ENCODE measurements at regions not wholly inside any gene's neighbourhood (a gene's known extent, or its start where the extent isn't known, plus 50 kb on each side); places are given as distances from the start of the nearest gene placed in this dataset.

GRCh38 chr3:170642882-170643601 lies 57.2 kb upstream of the SLC7A14 start:
- no peak overlapping the region for H3K4me3 ChIP-seq (ENCODE audit: low read length in 2 of 2)
- no peaks in the 10 kb centered on the region for H3K4me1 ChIP-seq (ENCODE audit: control insufficient read depth in 2 of 2, insufficient read depth in 2 of 2, low read length in 2 of 2)
- H3K27me3 ChIP-seq (ENCODE audit: control insufficient read depth in 2 of 2, insufficient read depth in 1 of 2, low read length in 1 of 2) = no peaks in the 10 kb centered on the region
- DNase-seq (ENCODE audit: low read depth in 6 of 9, low spot score in 9 of 9) = no peak
- no peaks in the 10 kb centered on the region for H3K9me3 ChIP-seq (ENCODE audit: control insufficient read depth in 2 of 2, insufficient read depth in 1 of 2, low read length in 1 of 2)
- no peak overlapping the region for H3K27ac ChIP-seq (ENCODE audit: low read depth in 1 of 2, low read length in 1 of 2)
- WGBS = 79% methylated on average over 3 of the region's 3 CpGs
- H3K36me3 ChIP-seq (ENCODE audit: control insufficient read depth in 2 of 2, insufficient read depth in 2 of 2, low read length in 1 of 2) = no peaks in the 10 kb centered on the region

DNA sequence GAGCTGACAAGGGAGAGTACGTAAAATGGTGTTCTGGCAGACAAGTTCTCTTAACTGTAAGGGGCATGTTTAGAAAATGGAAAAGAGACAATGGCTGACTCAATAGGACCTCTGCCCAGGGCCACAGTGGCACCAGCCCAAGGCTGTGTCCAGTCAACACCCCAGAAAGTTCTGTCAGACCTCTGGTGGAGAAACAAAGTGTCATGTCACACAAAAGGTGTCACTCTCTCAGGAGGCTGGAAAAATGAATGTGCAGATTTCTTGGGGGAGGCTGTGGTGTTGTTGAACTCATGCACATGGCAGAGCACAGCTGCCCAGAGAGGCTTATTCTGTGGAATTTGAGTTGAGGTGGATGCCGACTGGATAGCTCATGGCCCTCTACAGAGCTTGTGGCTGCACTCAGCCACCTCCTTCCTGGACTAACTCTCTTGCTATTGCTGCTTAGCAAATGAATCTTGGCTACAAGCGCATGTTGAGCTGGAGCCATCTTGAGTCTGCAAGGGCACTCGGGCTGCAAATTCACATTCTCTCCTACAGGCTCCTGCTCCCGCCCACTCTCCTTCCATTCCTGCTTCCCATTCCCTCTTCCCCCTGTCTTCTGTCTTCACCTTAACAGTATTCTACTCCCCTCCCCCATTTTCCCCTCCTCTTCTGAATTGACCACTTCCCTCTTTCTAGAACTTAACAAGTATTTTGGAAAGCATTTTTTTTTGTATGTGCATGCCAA lies 55.8 kb upstream of the SLC7A14 start:
- no peak overlapping the region for H3K27ac ChIP-seq (ENCODE audit: low read depth in 1 of 2, low read length in 1 of 2)
- no peaks in the 10 kb centered on the region for H3K36me3 ChIP-seq (ENCODE audit: control insufficient read depth in 2 of 2, insufficient read depth in 2 of 2, low read length in 1 of 2)
- DNase-seq (ENCODE audit: low read depth in 6 of 9, low spot score in 9 of 9) = no peak
- WGBS = 87% methylated on average over 5 of the region's 5 CpGs
- H3K4me1 ChIP-seq (ENCODE audit: control insufficient read depth in 2 of 2, insufficient read depth in 2 of 2, low read length in 2 of 2) = no peaks in the 10 kb centered on the region
- H3K9me3 ChIP-seq (ENCODE audit: control insufficient read depth in 2 of 2, insufficient read depth in 1 of 2, low read length in 1 of 2) = no peaks in the 10 kb centered on the region
- H3K4me3 ChIP-seq (ENCODE audit: low read length in 2 of 2) = no peak overlapping the region
- no peaks in the 10 kb centered on the region for H3K27me3 ChIP-seq (ENCODE audit: control insufficient read depth in 2 of 2, insufficient read depth in 1 of 2, low read length in 1 of 2)

GRCh38 chr3:170640737-170641171 lies 54.9 kb upstream of the SLC7A14 start:
- WGBS = 96% methylated on average over 1 of the region's 1 CpG
- Histone ChIP-seq H3K36me3 (ENCODE audit: control insufficient read depth in 2 of 2, insufficient read depth in 2 of 2, low read length in 1 of 2) (no peaks in the 10 kb centered on the region), H3K9me3 (ENCODE audit: control insufficient read depth in 2 of 2, insufficient read depth in 1 of 2, low read length in 1 of 2) (no peaks in the 10 kb centered on the region), H3K4me3 (ENCODE audit: low read length in 2 of 2) (no peak overlapping the region), H3K4me1 (ENCODE audit: control insufficient read depth in 2 of 2, insufficient read depth in 2 of 2, low read length in 2 of 2) (no peaks in the 10 kb centered on the region), H3K27ac (ENCODE audit: low read depth in 1 of 2, low read length in 1 of 2) (no peak overlapping the region), H3K27me3 (ENCODE audit: control insufficient read depth in 2 of 2, insufficient read depth in 1 of 2, low read length in 1 of 2) (no peaks in the 10 kb centered on the region)
- DNase-seq (ENCODE audit: low read depth in 6 of 9, low spot score in 9 of 9) = no peak

GRCh38 chr3:170638988-170639387 lies 53.1 kb upstream of the SLC7A14 start:
- Histone ChIP-seq H3K36me3 (ENCODE audit: control insufficient read depth in 2 of 2, insufficient read depth in 2 of 2, low read length in 1 of 2) (no peaks in the 10 kb centered on the region), H3K9me3 (ENCODE audit: control insufficient read depth in 2 of 2, insufficient read depth in 1 of 2, low read length in 1 of 2) (no peaks in the 10 kb centered on the region), H3K4me1 (ENCODE audit: control insufficient read depth in 2 of 2, insufficient read depth in 2 of 2, low read length in 2 of 2) (no peaks in the 10 kb centered on the region), H3K27me3 (ENCODE audit: control insufficient read depth in 2 of 2, insufficient read depth in 1 of 2, low read length in 1 of 2) (no peaks in the 10 kb centered on the region), H3K27ac (ENCODE audit: low read depth in 1 of 2, low read length in 1 of 2) (no peak overlapping the region), H3K4me3 (ENCODE audit: low read length in 2 of 2) (no peak overlapping the region)
- 79% methylated on average over 4 of the region's 4 CpGs for WGBS
- no peak for DNase-seq (ENCODE audit: low read depth in 6 of 9, low spot score in 9 of 9)

GRCh38 chr3:170637306-170637705 lies 51.4 kb upstream of the SLC7A14 start:
- no peak overlapping the region for H3K4me3 ChIP-seq (ENCODE audit: low read length in 2 of 2)
- no peaks in the 10 kb centered on the region for H3K4me1 ChIP-seq (ENCODE audit: control insufficient read depth in 2 of 2, insufficient read depth in 2 of 2, low read length in 2 of 2)
- WGBS = 96% methylated on average over 3 of the region's 3 CpGs
- no peaks in the 10 kb centered on the region for H3K36me3 ChIP-seq (ENCODE audit: control insufficient read depth in 2 of 2, insufficient read depth in 2 of 2, low read length in 1 of 2)
- no peak for DNase-seq (ENCODE audit: low read depth in 6 of 9, low spot score in 9 of 9)
- H3K9me3 ChIP-seq (ENCODE audit: control insufficient read depth in 2 of 2, insufficient read depth in 1 of 2, low read length in 1 of 2) = no peaks in the 10 kb centered on the region
- no peak overlapping the region for H3K27ac ChIP-seq (ENCODE audit: low read depth in 1 of 2, low read length in 1 of 2)
- H3K27me3 ChIP-seq (ENCODE audit: control insufficient read depth in 2 of 2, insufficient read depth in 1 of 2, low read length in 1 of 2) = no peaks in the 10 kb centered on the region

DNA sequence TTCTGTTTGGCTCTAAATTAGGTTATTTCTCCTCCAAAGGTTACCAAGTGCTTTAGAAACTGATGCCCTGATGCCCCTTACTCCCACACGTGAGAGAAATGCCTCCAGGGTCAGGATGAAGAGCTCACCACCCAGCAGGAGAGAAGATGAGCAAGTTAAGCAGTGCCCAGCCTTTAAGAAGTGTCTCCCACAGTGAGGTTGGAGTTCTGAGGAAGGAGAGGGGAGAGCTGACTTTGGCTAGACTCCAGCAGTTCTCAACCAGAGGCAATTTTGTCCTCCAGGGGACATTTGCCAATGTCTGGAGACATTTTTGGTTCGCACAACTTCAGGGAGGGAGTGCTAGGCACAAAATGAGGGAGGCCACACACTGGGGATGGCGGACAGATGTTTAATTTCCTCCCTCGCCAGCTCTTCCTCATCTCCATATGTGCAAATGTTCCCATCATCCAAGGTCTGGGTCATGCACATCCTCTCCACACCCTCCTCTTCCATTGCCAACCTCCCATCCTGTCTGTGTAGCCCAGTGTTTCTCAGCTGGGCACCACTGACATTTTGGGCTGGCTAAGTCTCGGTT lies 50.6 kb upstream of the SLC7A14 start:
- H3K36me3 ChIP-seq (ENCODE audit: control insufficient read depth in 2 of 2, insufficient read depth in 2 of 2, low read length in 1 of 2) = no peaks in the 10 kb centered on the region
- 81% methylated on average over 5 of the region's 5 CpGs for WGBS
- no peaks in the 10 kb centered on the region for H3K9me3 ChIP-seq (ENCODE audit: control insufficient read depth in 2 of 2, insufficient read depth in 1 of 2, low read length in 1 of 2)
- H3K27ac ChIP-seq (ENCODE audit: low read depth in 1 of 2, low read length in 1 of 2) = no peak overlapping the region
- no peaks in the 10 kb centered on the region for H3K27me3 ChIP-seq (ENCODE audit: control insufficient read depth in 2 of 2, insufficient read depth in 1 of 2, low read length in 1 of 2)
- no peak overlapping the region for H3K4me3 ChIP-seq (ENCODE audit: low read length in 2 of 2)
- no peak for DNase-seq (ENCODE audit: low read depth in 6 of 9, low spot score in 9 of 9)
- H3K4me1 ChIP-seq (ENCODE audit: control insufficient read depth in 2 of 2, insufficient read depth in 2 of 2, low read length in 2 of 2) = no peaks in the 10 kb centered on the region

Data from thymus (tissue), 11 donors.